ENCODE measurements at regions not wholly inside any gene's neighbourhood (a gene's known extent, or its start where the extent isn't known, plus 50 kb on each side); places are given as distances from the start of the nearest gene placed in this dataset.

- DNase-seq = no peak
Observed at GRCh38 chr6:33950891-33951889, 147.4 kb upstream of the MLN start.

DNA sequence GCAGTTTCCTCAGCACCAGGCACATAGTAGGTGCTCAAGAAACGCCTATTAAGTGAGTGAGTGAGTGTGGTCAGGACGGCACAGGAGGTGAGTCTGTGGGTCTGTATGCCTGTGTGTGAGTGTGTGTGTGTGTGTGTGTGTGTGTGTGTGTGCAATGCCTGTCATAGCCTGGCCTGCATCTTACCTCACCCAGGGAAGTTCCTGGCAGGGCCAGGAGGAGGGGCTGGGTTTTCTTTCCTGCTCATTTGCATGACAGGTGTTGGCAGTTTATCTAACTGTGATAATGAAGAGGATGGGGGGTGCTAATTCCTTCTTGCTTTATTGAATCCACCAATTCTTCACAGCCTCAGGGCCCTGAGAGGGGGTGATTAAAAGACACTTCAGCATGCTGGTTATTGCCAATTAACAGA lies 146.7 kb upstream of the MLN start:
- DNase-seq = no peak

DNA sequence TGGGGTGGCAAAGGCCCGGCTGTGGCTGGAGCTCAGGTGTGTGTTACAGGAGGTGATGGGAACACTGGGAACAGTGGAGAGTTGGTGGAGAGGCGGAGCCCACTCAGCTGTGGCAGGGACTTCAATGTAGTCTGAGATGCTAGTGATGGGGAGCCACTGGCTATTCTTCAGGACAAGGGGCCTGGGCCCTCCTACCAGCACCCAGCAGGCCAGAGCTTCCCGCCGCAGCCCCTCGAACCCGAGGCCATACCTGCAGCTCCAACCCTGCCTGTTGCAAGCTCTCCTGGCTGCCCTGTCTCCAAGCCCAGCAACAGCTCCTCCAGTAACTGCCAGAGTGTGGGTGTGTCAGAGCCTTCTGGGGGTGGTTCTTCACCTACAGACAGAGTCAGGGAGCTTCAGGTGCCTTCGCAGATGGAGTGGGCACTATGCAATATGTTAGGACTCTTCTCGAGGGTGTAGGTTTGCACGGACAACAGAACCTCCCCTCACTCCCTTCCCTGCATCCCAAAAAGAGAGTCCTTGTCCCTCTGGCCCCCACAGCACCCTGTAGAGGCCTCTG lies 146.2 kb upstream of the MLN start:
- no peak for DNase-seq

- no peak for DNase-seq
Observed at GRCh38 chr6:33949111-33949510, 145.3 kb upstream of the MLN start.

DNA sequence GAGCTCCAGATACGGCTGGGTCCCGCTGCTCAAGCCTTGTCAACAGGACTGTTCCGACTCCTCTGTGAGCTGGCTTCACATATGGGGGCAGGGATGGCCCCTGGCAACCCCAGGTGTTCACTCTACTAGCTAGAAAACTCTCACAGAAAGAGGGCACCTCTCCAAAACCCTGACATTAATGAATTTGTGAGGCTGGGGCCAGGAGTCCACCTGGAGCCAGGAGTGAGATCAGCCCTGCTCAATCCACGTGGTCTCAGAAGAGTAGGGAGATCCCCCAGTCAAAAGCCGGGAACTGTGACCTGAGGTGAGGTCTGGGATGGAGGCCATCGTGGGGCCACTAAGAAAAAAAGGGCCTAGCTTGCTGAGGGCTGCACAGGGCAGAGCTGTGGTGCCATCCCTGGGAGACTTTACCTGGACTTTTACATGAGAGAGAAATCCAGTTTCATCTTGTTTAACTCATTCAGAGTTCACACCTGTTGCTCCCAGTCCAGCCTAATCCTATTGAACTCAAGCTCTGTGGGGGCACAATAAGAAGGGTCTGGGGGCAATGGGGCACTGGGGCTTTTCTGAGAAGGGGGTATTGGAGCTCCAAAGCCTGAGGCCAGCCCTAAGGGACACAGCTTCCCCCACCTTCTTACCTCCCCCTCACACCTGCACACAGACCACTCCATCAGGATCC lies 144.3 kb upstream of the MLN start:
- DNase-seq = no peak

DNA sequence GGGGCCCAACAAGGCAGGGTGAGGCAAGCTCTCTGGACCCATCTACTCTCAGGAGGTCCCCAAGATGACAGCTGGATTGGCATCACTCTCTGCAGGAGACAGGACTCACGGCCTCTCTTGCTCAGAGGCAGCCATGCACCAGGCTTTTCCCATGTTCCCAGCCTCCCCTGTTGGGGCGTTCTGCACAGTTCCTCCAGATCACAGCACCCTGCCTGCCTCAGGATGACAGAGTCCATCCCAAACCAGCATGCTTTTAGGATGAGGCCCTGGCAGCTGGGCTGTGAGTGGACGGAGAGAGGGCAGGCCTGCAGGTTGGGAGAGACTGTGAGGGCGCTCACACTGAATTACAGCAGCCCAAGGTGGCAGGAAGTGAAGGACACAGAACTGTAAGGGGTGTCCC lies 143.2 kb upstream of the MLN start:
- DNase-seq = no peak

- DNase-seq = no peak
Observed at GRCh38 chr6:33945931-33946330, 142.1 kb upstream of the MLN start.

DNA sequence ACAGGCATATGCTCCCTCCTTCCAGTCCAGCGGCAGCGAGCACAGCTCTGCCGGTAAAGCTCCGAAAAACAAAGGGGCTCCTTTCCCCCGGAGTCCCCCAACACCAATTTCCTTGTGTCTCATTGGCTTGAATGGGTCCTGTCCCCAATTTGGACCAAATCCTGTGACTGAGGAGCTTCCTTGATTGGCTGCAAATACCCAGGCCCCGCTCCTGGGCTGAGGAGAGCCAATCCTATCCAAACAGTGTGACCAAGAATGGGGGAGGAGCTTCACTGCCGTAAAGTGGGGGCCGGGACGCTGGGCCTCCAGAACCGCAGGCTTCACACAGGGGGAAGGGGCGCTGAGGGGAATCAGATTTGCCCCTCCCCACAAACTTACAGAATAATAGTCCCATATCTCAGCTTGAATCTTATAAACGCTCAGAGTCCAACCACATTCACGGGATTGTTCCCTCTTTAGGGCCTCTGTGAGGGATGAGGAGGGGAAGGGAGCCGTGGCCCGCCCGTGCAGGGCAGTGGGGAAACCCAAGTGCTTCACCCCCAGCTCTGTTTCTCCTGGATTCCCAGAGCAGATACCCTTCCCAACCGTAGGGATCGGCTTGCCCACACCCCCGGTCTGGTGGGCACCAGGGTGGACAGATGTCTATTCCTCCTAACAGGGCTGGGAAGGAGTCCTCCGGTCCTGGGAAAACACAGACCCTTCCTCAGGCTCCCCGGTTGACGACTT lies 141.0 kb upstream of the MLN start:
- no peak for DNase-seq

GRCh38 chr6:33936886-33937285 lies 133.1 kb upstream of the MLN start:
- DNase-seq = no peak

DNA sequence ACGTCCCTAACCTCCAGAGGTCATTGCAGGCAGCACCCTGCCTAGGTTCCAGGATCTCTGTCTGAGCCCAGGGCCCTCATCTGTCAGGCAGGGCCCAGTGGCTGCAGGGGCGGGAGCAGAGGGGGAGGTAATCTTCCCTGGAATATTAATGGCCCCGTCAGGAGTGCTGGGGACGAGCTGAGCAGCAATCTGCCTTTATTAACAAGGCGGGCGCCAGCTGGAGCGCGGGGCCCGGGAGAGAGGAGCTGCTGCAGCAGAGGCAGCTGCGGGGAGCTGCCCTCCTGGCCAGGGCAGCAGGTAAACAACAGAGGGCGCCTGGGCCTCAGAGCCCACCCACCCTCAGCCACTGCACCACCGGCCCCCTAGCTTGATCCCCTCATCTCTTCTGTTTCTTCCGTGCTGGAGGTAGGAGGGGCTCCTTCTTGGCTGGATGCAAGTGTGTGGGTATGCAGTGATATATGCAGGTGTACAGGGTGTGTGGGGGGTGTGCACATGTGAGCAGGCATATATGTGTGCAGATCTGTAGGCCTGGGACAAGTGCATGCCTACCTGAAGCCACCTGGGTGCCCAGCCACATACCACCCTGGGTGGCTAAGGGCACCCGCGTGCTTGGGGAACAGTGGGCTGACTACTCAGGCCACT lies 131.8 kb upstream of the MLN start:
- DNase-seq = no peak

DNA sequence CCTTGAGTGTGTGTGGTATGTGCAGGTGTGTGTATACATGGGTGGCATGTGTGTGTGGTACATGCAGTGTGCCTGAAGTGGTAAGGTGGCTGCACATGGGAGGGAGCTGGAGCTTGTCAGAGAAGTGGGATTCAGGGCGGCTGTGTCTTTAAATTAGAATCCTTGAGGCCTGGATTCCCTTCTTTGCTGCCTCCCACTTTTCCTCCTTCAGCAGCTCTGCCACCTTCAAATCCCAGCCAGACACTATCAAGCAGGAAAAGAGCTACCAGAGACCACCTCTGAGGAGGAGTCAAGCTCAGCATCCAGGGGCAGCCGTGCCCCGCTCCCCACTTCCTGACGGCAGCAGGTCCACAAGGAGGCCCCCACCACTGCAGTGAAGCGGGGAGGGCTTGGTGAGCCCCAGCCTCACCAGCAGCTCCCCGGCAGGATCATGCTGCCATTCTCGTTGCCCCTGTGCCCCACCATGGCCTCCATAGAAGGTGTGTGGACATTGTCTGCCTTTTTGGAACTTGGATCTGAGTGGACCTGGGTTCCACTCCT lies 131.0 kb upstream of the MLN start:
- no peak for DNase-seq

GRCh38 chr6:33933101-33933500 lies 129.3 kb upstream of the MLN start:
- no peak for DNase-seq

GRCh38 chr6:33931799-33932198 lies 128.0 kb upstream of the MLN start:
- no peak for DNase-seq

- no peak for DNase-seq
Observed at GRCh38 chr6:33929575-33930288, 125.9 kb upstream of the MLN start.

- DNase-seq = no peak
Observed at GRCh38 chr6:33927616-33928015, 123.8 kb upstream of the MLN start.

DNA sequence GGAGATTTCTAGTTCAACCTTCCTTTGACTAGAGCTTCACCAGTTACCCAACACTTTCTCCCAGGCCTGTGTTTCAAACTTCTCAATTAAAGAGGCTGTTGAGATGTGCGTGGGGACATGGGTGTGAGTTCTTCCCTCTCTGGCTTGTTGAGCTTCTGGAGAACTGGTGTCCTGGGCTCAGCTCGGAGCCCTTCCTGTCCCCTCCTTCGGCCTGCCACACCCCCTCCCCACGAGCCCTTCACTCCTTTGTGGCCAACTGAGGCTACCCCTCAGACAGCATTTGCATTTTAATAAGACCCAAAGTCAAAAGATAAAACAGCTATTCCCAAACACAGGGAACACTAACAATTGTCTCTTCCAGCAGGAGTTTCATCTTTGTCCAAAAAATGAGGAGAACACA lies 123.3 kb upstream of the MLN start:
- DNase-seq = no peak

- no peak for DNase-seq
Observed at GRCh38 chr6:33926451-33926850, 122.6 kb upstream of the MLN start.

GRCh38 chr6:33925936-33926335 lies 122.1 kb upstream of the MLN start:
- no peak for DNase-seq

DNA sequence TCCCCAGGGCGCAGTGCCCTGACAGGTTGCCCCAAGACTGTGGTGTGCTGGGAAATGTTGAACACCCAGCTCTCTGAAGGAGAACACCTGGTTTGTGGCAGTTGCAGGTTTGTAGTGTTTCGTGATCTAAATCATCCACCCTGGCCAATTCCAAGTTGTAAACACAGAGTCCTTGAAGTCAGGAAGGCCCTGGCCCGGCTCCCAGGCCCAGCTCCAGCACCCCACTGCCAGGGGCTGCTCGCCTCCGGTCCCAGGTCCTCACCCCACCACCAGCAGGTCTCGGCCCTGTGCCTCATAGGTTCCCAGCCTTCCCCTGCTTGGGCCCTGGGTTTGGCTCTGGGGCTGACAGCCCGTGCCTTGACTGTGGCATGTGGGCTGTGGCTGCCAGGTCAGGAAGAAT lies 121.4 kb upstream of the MLN start:
- DNase-seq = no peak

DNA sequence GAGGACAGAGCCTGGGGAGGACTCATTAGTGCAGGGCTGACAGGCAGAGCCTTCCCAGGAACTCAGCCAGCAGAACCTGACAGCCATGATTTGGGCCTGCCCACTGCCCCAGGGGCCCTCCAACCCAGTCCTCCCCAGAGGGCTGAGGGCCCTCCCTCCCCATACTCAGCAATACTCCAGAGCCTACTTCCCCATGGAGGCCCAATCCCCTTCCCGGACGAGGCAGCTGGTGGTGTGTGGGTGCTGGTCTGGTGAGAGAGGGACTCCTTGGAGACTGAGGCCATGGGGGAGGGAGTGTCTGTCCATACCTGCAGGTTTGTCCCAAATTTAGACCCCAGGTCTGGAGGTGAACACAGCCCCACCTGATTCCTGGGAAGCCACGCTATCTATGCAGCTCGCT lies 120.9 kb upstream of the MLN start:
- no peak for DNase-seq

- DNase-seq = no peak
Observed at GRCh38 chr6:33923857-33924514, 120.2 kb upstream of the MLN start.
